ENCODE measurements at regions not wholly inside any gene's neighbourhood (a gene's known extent, or its start where the extent isn't known, plus 50 kb on each side); places are given as distances from the start of the nearest gene placed in this dataset.

GRCh38 chr16:18069683-18070082 lies 266.9 kb downstream of the NPIPA8 start:
- TF ChIP-seq EZH2 (optimal IDR thresholded peaks at IDR 0.05; ENCODE audit: low read depth, low read length) (no peak), CTCF (IDR thresholded peaks at IDR 0.05; ENCODE audit: low read length) (no peak)

Data from MM.1S (cell line).